CD8-positive, alpha-beta memory T cell (primary cell): ENCODE measurements at regions not wholly inside any gene's neighbourhood (a gene's known extent, or its start where the extent isn't known, plus 50 kb on each side); places are given as distances from the start of the nearest gene placed in this dataset.

Experiments used
- CTCF ChIA-PET: fragments of 350-600 bp; sonication (Branson Sonifier 250); formaldehyde crosslinking; loops from one replicate; lab custom pipeline; 2021; ENCODE audit warnings: antibody characterized with exemption; lab: Charles Lee
- POLR2A ChIA-PET: fragments of 350-600 bp; sonication (Branson Sonifier 250); formaldehyde crosslinking; loops from one replicate; lab custom pipeline; 2021; ENCODE audit warnings: antibody characterized with exemption; lab: Charles Lee
- DNase-seq, 5 donors: peaks; one replicate each; pipeline versions ENCODE4 v3.0.0 to v3.0.0-alpha.2; 2020 to 2022; ENCODE audit warnings: mixed read lengths in 1 of 5
- H3K27ac ChIP-seq: one replicate; pipeline ENCODE4 v1.7.0; 2013; ENCODE audit warnings: low read depth, mild to moderate bottlenecking, low read length, moderate library complexity
- H3K27me3 ChIP-seq: 2 replicates; pipeline ENCODE4 v1.7.0; 2013; ENCODE audit warnings: low read length, mild to moderate bottlenecking; ENCODE audit not compliant: insufficient read depth, poor library complexity, severe bottlenecking
- H3K36me3 ChIP-seq: 2 replicates; pipeline ENCODE4 v1.7.0; 2013; ENCODE audit warnings: mild to moderate bottlenecking, low read length, moderate library complexity; ENCODE audit not compliant: insufficient read depth
- H3K4me1 ChIP-seq: 2 replicates; pipeline ENCODE4 v1.7.0; 2013; ENCODE audit warnings: mild to moderate bottlenecking, low read length, moderate library complexity; ENCODE audit not compliant: insufficient read depth
- H3K4me3 ChIP-seq: 2 replicates; pipeline ENCODE4 v1.7.0; 2013; ENCODE audit warnings: mild to moderate bottlenecking, low read length
- H3K9me3 ChIP-seq: 2 replicates; pipeline ENCODE4 v1.7.0; 2013; ENCODE audit warnings: mild to moderate bottlenecking, low read length
- H3K27ac Mint-ChIP-seq, 8 donors: one replicate each; pipeline ENCODE4 v1.8.0; 2020 to 2021; ENCODE audit warnings: mixed read lengths in 8 of 8, mild to moderate bottlenecking in 6 of 8, inconsistent platforms in 3 of 8, moderate library complexity in 3 of 8
- H3K27me3 Mint-ChIP-seq, 2 donors: one replicate each; pipeline ENCODE4 v1.8.0; 2020 to 2021; ENCODE audit warnings: mixed read lengths in 2 of 2, mild to moderate bottlenecking in 1 of 2, moderate library complexity in 1 of 2
- H3K36me3 Mint-ChIP-seq, 3 donors: one replicate each; pipeline ENCODE4 v1.8.0; 2020 to 2021; ENCODE audit warnings: mixed read lengths in 3 of 3, inconsistent platforms in 1 of 3, mild to moderate bottlenecking in 1 of 3
- H3K4me1 Mint-ChIP-seq, 3 donors: one replicate each; pipeline ENCODE4 v1.8.0; 2020 to 2021; ENCODE audit warnings: mixed read lengths in 3 of 3, inconsistent platforms in 1 of 3, mild to moderate bottlenecking in 1 of 3
- H3K4me3 Mint-ChIP-seq, 7 donors: one replicate each; pipeline ENCODE4 v1.8.0; 2020 to 2021; ENCODE audit warnings: mixed read lengths in 7 of 7, mild to moderate bottlenecking in 6 of 7, moderate library complexity in 4 of 7, inconsistent platforms in 2 of 7
- H3K9me3 Mint-ChIP-seq, 5 donors: one replicate each; pipeline ENCODE4 v1.8.0; 2020 to 2022; ENCODE audit warnings: mixed read lengths in 5 of 5, mild to moderate bottlenecking in 3 of 5, moderate library complexity in 2 of 5, inconsistent platforms in 1 of 5

- Histone ChIP-seq H3K4me3 (no peak overlapping the region), H3K27me3 (no peaks in the 10 kb centered on the region), H3K27ac (no peak overlapping the region), H3K9me3 (no peaks in the 10 kb centered on the region), H3K4me1 (no peaks in the 10 kb centered on the region), H3K36me3 (no peaks in the 10 kb centered on the region)
- Mint-ChIP-seq H3K4me3 (no peak overlapping the region), H3K27ac (no peak overlapping the region), H3K9me3 (peaks cover 0 to 6% (median 0%) of the 10 kb centered on the region in 5 donors), H3K27me3 (no peaks in the 10 kb centered on the region), H3K36me3 (no peaks in the 10 kb centered on the region), H3K4me1 (no peaks in the 10 kb centered on the region)
- ChIA-PET CTCF (no interaction called here), POLR2A (no interaction called here)
- no peak for DNase-seq
These were observed 283.1 kb upstream of the SPANXN4 start for GRCh38 chrX:142742581-142742980.

GRCh38 chrX:142733327-142733726, 292.4 kb upstream of the SPANXN4 start:
- Histone ChIP-seq H3K4me3 (no peak overlapping the region), H3K27ac (no peak overlapping the region), H3K4me1 (no peaks in the 10 kb centered on the region), H3K9me3 (no peaks in the 10 kb centered on the region), H3K36me3 (no peaks in the 10 kb centered on the region), H3K27me3 (no peaks in the 10 kb centered on the region)
- H3K9me3 Mint-ChIP-seq = no peaks in the 10 kb centered on the region
- H3K4me3 Mint-ChIP-seq = no peak overlapping the region
- H3K27me3 Mint-ChIP-seq = no peaks in the 10 kb centered on the region
- no peaks in the 10 kb centered on the region for H3K36me3 Mint-ChIP-seq
- H3K4me1 Mint-ChIP-seq = no peaks in the 10 kb centered on the region
- no peak for DNase-seq
- H3K27ac Mint-ChIP-seq = no peak overlapping the region
- ChIA-PET CTCF (no interaction called here), POLR2A (no interaction called here)

- H3K4me3 ChIP-seq = no peak overlapping the region
- no peaks in the 10 kb centered on the region for H3K27me3 ChIP-seq
- no peak for DNase-seq
- Mint-ChIP-seq H3K27me3 (no peaks in the 10 kb centered on the region), H3K4me1 (no peaks in the 10 kb centered on the region), H3K27ac (no peak overlapping the region), H3K36me3 (no peaks in the 10 kb centered on the region), H3K9me3 (peaks cover 0 to 3% (median 0%) of the 10 kb centered on the region in 5 donors), H3K4me3 (no peak overlapping the region)
- CTCF ChIA-PET = no interaction called here
- H3K9me3 ChIP-seq = no peaks in the 10 kb centered on the region
- no peaks in the 10 kb centered on the region for H3K4me1 ChIP-seq
- no peak overlapping the region for H3K27ac ChIP-seq
- no peaks in the 10 kb centered on the region for H3K36me3 ChIP-seq
- POLR2A ChIA-PET = no interaction called here
These were observed 313.9 kb upstream of the SPANXN4 start for GRCh38 chrX:142711796-142712290.

- Histone ChIP-seq H3K27ac (no peak overlapping the region), H3K4me1 (no peaks in the 10 kb centered on the region), H3K36me3 (no peaks in the 10 kb centered on the region), H3K4me3 (no peak overlapping the region), H3K27me3 (no peaks in the 10 kb centered on the region), H3K9me3 (no peaks in the 10 kb centered on the region)
- DNase-seq = no peak
- H3K27me3 Mint-ChIP-seq = no peaks in the 10 kb centered on the region
- no peak overlapping the region for H3K27ac Mint-ChIP-seq
- H3K4me3 Mint-ChIP-seq = no peak overlapping the region
- ChIA-PET POLR2A (no interaction called here), CTCF (no interaction called here)
- H3K9me3 Mint-ChIP-seq = peaks cover 0 to 5% (median 2%) of the 10 kb centered on the region in 5 donors
- no peaks in the 10 kb centered on the region for H3K4me1 Mint-ChIP-seq
- H3K36me3 Mint-ChIP-seq = no peaks in the 10 kb centered on the region
These were observed 323.0 kb upstream of the SPANXN4 start for GRCh38 chrX:142702749-142703148.

GRCh38 chrX:142688256-142688655, 337.5 kb upstream of the SPANXN4 start:
- H3K27me3 Mint-ChIP-seq = no peaks in the 10 kb centered on the region
- CTCF ChIA-PET = no interaction called here
- Histone ChIP-seq H3K27ac (no peak overlapping the region), H3K4me3 (no peak overlapping the region), H3K27me3 (no peaks in the 10 kb centered on the region), H3K36me3 (no peaks in the 10 kb centered on the region), H3K4me1 (no peaks in the 10 kb centered on the region), H3K9me3 (no peaks in the 10 kb centered on the region)
- no peak overlapping the region for H3K27ac Mint-ChIP-seq
- H3K36me3 Mint-ChIP-seq = no peaks in the 10 kb centered on the region
- no peaks in the 10 kb centered on the region for H3K4me1 Mint-ChIP-seq
- DNase-seq = no peak
- H3K4me3 Mint-ChIP-seq = no peak overlapping the region
- POLR2A ChIA-PET = no interaction called here
- peaks cover 0 to 3% (median 0%) of the 10 kb centered on the region in 5 donors for H3K9me3 Mint-ChIP-seq

GRCh38 chrX:142686653-142687283, 339.0 kb upstream of the SPANXN4 start:
- Histone ChIP-seq H3K27ac (no peak overlapping the region), H3K36me3 (no peaks in the 10 kb centered on the region), H3K4me1 (no peaks in the 10 kb centered on the region), H3K27me3 (no peaks in the 10 kb centered on the region), H3K4me3 (no peak overlapping the region), H3K9me3 (no peaks in the 10 kb centered on the region)
- Mint-ChIP-seq H3K27ac (no peak overlapping the region), H3K4me3 (no peak overlapping the region), H3K36me3 (no peaks in the 10 kb centered on the region), H3K27me3 (no peaks in the 10 kb centered on the region), H3K9me3 (peaks cover 0 to under 1% (median 0%) of the 10 kb centered on the region in 5 donors), H3K4me1 (no peaks in the 10 kb centered on the region)
- ChIA-PET POLR2A (no interaction called here), CTCF (no interaction called here)
- DNase-seq = no peak

GRCh38 chrX:142686206-142686605, 339.5 kb upstream of the SPANXN4 start:
- Mint-ChIP-seq H3K27ac (no peak overlapping the region), H3K27me3 (no peaks in the 10 kb centered on the region), H3K4me1 (no peaks in the 10 kb centered on the region), H3K4me3 (no peak overlapping the region), H3K9me3 (no peaks in the 10 kb centered on the region), H3K36me3 (no peaks in the 10 kb centered on the region)
- no peak for DNase-seq
- no peaks in the 10 kb centered on the region for H3K4me1 ChIP-seq
- CTCF ChIA-PET = no interaction called here
- no peaks in the 10 kb centered on the region for H3K36me3 ChIP-seq
- H3K4me3 ChIP-seq = no peak overlapping the region
- H3K27ac ChIP-seq = no peak overlapping the region
- H3K27me3 ChIP-seq = no peaks in the 10 kb centered on the region
- POLR2A ChIA-PET = no interaction called here
- no peaks in the 10 kb centered on the region for H3K9me3 ChIP-seq

- Mint-ChIP-seq H3K9me3 (no peaks in the 10 kb centered on the region), H3K4me1 (no peaks in the 10 kb centered on the region), H3K4me3 (no peak overlapping the region), H3K36me3 (no peaks in the 10 kb centered on the region), H3K27ac (no peak overlapping the region), H3K27me3 (no peaks in the 10 kb centered on the region)
- no peak overlapping the region for H3K4me3 ChIP-seq
- ChIA-PET CTCF (no interaction called here), POLR2A (no interaction called here)
- no peaks in the 10 kb centered on the region for H3K36me3 ChIP-seq
- no peaks in the 10 kb centered on the region for H3K27me3 ChIP-seq
- no peak overlapping the region for H3K27ac ChIP-seq
- no peak for DNase-seq
- no peaks in the 10 kb centered on the region for H3K9me3 ChIP-seq
- no peaks in the 10 kb centered on the region for H3K4me1 ChIP-seq
These were observed 345.7 kb upstream of the SPANXN4 start for GRCh38 chrX:142680038-142680437.
